ENCODE measurements at regions not wholly inside any gene's neighbourhood (a gene's known extent, or its start where the extent isn't known, plus 50 kb on each side); places are given as distances from the start of the nearest gene placed in this dataset.

- TF ChIP-seq CTCF (IDR thresholded peaks at IDR 0.05) (no peak), POLR2A (IDR thresholded peaks at IDR 0.05) (no peak), POLR2AphosphoS5 (IDR thresholded peaks at IDR 0.05) (no peak), EP300 (IDR thresholded peaks at IDR 0.05) (no peak)
Measured at GRCh38 chr10:64798297-64798696, 1277.1 kb downstream of the REEP3 start.
